ENCODE measurements at regions not wholly inside any gene's neighbourhood (a gene's known extent, or its start where the extent isn't known, plus 50 kb on each side); places are given as distances from the start of the nearest gene placed in this dataset.

GRCh38 chr13:79081942-79082341, 324.1 kb downstream of the RBM26 start:
- Histone ChIP-seq H2BK15ac (ENCODE audit: low read length) (no peak overlapping the region), H3K4me3 (ENCODE audit: extremely low read depth in 1 of 4, insufficient read depth in 2 of 4, low read depth in 3 of 4, low read length in 4 of 4) (no peak overlapping the region), H2BK120ac (replicated peaks; ENCODE audit: low read depth, low read length) (no peak overlapping the region), H3K27ac (ENCODE audit: low read depth, low read length) (no peak overlapping the region), H3K4me2 (ENCODE audit: insufficient read depth in 1 of 2, low read depth in 2 of 2, low read length in 2 of 2) (no peak overlapping the region), H3K23me2 (ENCODE audit: low read depth, low read length) (no peaks in the 10 kb centered on the region), H3K79me1 (ENCODE audit: low read depth, low read length) (no peaks in the 10 kb centered on the region), H3K23ac (ENCODE audit: insufficient read length) (no peak overlapping the region), H4K91ac (replicated peaks; ENCODE audit: insufficient read length, low read length) (no peak overlapping the region), H3K27me3 (replicated peaks in 1 of 4; ENCODE audit: control insufficient read depth in 3 of 4, extremely low read depth in 1 of 4, insufficient read depth in 3 of 4, low read length in 3 of 4) (no peaks in the 10 kb centered on the region), H2BK12ac (ENCODE audit: low read depth, low read length) (no peak overlapping the region), H3K9ac (replicated peaks in 1 of 4; ENCODE audit: extremely low read depth in 1 of 4, low read depth in 3 of 4, low read length in 3 of 4) (no peak overlapping the region), H3K56ac (replicated peaks; ENCODE audit: insufficient read length, low read depth, low read length) (no peak overlapping the region), H2AFZ (ENCODE audit: low read length) (no peak overlapping the region), H3K14ac (ENCODE audit: insufficient read length) (no peak overlapping the region), H4K5ac (ENCODE audit: insufficient read length, low read depth, low read length) (no peak overlapping the region), H4K8ac (ENCODE audit: extremely low read depth, insufficient read depth, low read length) (no peak overlapping the region), H3K4ac (replicated peaks; ENCODE audit: insufficient read length, low read depth, low read length) (no peak overlapping the region), H3K4me1 (replicated peaks in 1 of 4; ENCODE audit: control insufficient read depth in 3 of 4, insufficient read depth in 4 of 4, low read length in 3 of 4) (no peaks in the 10 kb centered on the region), H2BK5ac (ENCODE audit: low read depth, low read length) (no peak overlapping the region), H2BK20ac (ENCODE audit: low read length) (no peak overlapping the region), H3K36me3 (ENCODE audit: control insufficient read depth in 2 of 4, insufficient read depth in 4 of 4, low read length in 3 of 4) (no peaks in the 10 kb centered on the region), H4K20me1 (replicated peaks in 1 of 2; ENCODE audit: control insufficient read depth in 1 of 2, insufficient read depth in 2 of 2, low read length in 2 of 2) (no peaks in the 10 kb centered on the region), H3K18ac (ENCODE audit: extremely low read depth, low read length) (no peak overlapping the region), H3K9me3 (ENCODE audit: insufficient read depth in 2 of 2, low read depth in 1 of 2, low read length in 1 of 2) (no peaks in the 10 kb centered on the region), H3K79me2 (ENCODE audit: control insufficient read depth in 1 of 2, insufficient read depth in 2 of 2, low read length in 2 of 2) (no peaks in the 10 kb centered on the region), H2AK5ac (ENCODE audit: low read depth, low read length) (no peak overlapping the region)
- no peak for FAIRE-seq
- 93% methylated on average over 4 of the region's 4 CpGs; no CpG with 5 or more reads in 1 of the 2 experiments for WGBS, 2 experiments (ENCODE audit: extremely low coverage in 1 of 2, insufficient coverage in 1 of 2, insufficient read length in 1 of 2, insufficient replicate concordance in 2 of 2, low coverage in 1 of 2, low lambda C conversion rate in 2 of 2, missing lambda C conversion rate in 1 of 2)
- no peak for DNase-seq (ENCODE audit: low read depth in 1 of 2, low spot score in 2 of 2)
- no peak for TF ChIP-seq RFX5 (IDR thresholded peaks at IDR 0.05; ENCODE audit: borderline replicate concordance, low read depth, low read length)
- TF ChIP-seq POLR2AphosphoS5 (IDR thresholded peaks at IDR 0.05; ENCODE audit: low read depth, low read length) = no peak
- no peak for TF ChIP-seq POU5F1 (IDR thresholded peaks at IDR 0.05; ENCODE audit: low read depth, low read length)
- no peak for TF ChIP-seq TCF12 (IDR thresholded peaks at IDR 0.05; ENCODE audit: low read depth, low read length)
- no peak for TF ChIP-seq RBBP5 (IDR thresholded peaks at IDR 0.05; ENCODE audit: borderline replicate concordance, low read depth, low read length)
- TF ChIP-seq SRF (IDR thresholded peaks at IDR 0.05; ENCODE audit: low read depth, low read length) = no peak
- no peak for TF ChIP-seq POLR2A (IDR thresholded peaks at IDR 0.05; ENCODE audit: control extremely low read depth in 1 of 2, low read depth in 2 of 2, low read length in 2 of 2)
- POLR2A ChIA-PET (ENCODE audit: partially characterized antibody) = no interaction called here
- CTCF ChIA-PET (ENCODE audit: partially characterized antibody) = interaction anchor here (1.0 kb wide), 2 partner anchors 22 to 144 kb away, joined by 3 to 4 read pairs; no protein-coding TSS in a partner anchor

Measured in H1 (cell line).